Endothelial cell of umbilical vein (primary cell): ENCODE measurements at regions not wholly inside any gene's neighbourhood (a gene's known extent, or its start where the extent isn't known, plus 50 kb on each side); places are given as distances from the start of the nearest gene placed in this dataset.

Source experiments
- BruUV-seq: library from RNA; stranded (reverse); fragments of 400-500 nt; replicated peaks from 2 replicates; lab custom pipeline; 2021; lab: Mats Ljungman, UMichigan
- CTCF ChIA-PET: fragments of 300-600, 350-600 bp; sonication (Branson Sonifier 250); formaldehyde crosslinking; loops from one replicate; lab custom pipeline; 2021; ENCODE audit warnings: antibody characterized with exemption, inconsistent platforms; lab: Charles Lee
- POLR2A ChIA-PET: fragments of 300-600, 350-600 bp; sonication (Branson Sonifier 250); formaldehyde crosslinking; loops from one replicate; lab custom pipeline; 2021; ENCODE audit warnings: antibody characterized with exemption, inconsistent platforms; lab: Charles Lee
- DNase-seq: peaks from one replicate; pipeline ENCODE4 v3.0.0-alpha.2; 2011; ENCODE audit warnings: low read depth, low spot score
- FAIRE-seq: peaks from 2 replicates; lab custom pipeline; 2011; peaks lifted over from hg19 to GRCh38; lab: Jason Lieb, UNC
- H2AFZ ChIP-seq: 2 replicates; pipeline ENCODE4 v1.6.0; 2012; ENCODE audit warnings: low read depth, low read length, control low read depth, inconsistent platforms
- H3K27ac ChIP-seq: 2 replicates; pipeline ENCODE4 v1.5.1; 2011; ENCODE audit warnings: low read depth, mild to moderate bottlenecking, control low read depth, low read length, moderate library complexity; ENCODE audit not compliant: insufficient read depth
- H3K27me3 ChIP-seq, 2 experiments: 2 replicates each; pipeline versions ENCODE4 v1.6.0 to v1.6.1; 2011; ENCODE audit warnings: low read length in 2 of 2, mixed read lengths in 1 of 2; ENCODE audit not compliant: control insufficient read depth in 2 of 2, insufficient read depth in 2 of 2
- H3K36me3 ChIP-seq, 2 experiments: 2 replicates in 1 of 2; 3 replicates in 1 of 2; pipeline ENCODE4 v1.5.1; 2011; ENCODE audit warnings: low read length in 2 of 2, mild to moderate bottlenecking in 1 of 2, moderate library complexity in 1 of 2; ENCODE audit not compliant: control insufficient read depth in 2 of 2, insufficient read depth in 2 of 2; ENCODE audit errors: extremely low read depth in 1 of 2
- H3K4me1 ChIP-seq: 3 replicates; pipeline ENCODE4 v1.5.1; 2011; ENCODE audit warnings: mild to moderate bottlenecking, low read length; ENCODE audit not compliant: control insufficient read depth, insufficient read depth; ENCODE audit errors: extremely low read depth
- H3K4me2 ChIP-seq: 2 replicates; pipeline ENCODE4 v1.6.1; 2011; ENCODE audit warnings: low read length, control low read depth, mixed read lengths; ENCODE audit not compliant: insufficient read depth
- H3K4me3 ChIP-seq, 3 experiments: fragments of 200-600 bp in 1 of 3; sonication (generic), shearing (Covaris generic) in 1 of 3; replicated peaks in 1 of 3; 2 replicates each; pipeline ENCODE4 v1.5.1; 2011 to 2016; ENCODE audit warnings: control low read depth in 3 of 3, low read length in 3 of 3, mild to moderate bottlenecking in 2 of 3, inconsistent platforms in 1 of 3, low read depth in 1 of 3, moderate library complexity in 1 of 3; ENCODE audit not compliant: insufficient read depth in 1 of 3
- H3K79me2 ChIP-seq: 2 replicates; pipeline ENCODE4 v1.6.0; 2012; ENCODE audit warnings: low read length, inconsistent platforms; ENCODE audit not compliant: control insufficient read depth, insufficient read depth
- H3K9ac ChIP-seq: replicated peaks from 2 replicates; pipeline ENCODE3; 2011; ENCODE audit warnings: low read length, control low read depth; ENCODE audit not compliant: insufficient read depth; ENCODE audit errors: extremely low read depth
- H3K9me1 ChIP-seq: replicated peaks from 3 replicates; pipeline ENCODE4 v1.6.0; 2011; ENCODE audit warnings: mild to moderate bottlenecking, low read length; ENCODE audit not compliant: control insufficient read depth, insufficient read depth; ENCODE audit errors: extremely low read depth
- H3K9me3 ChIP-seq: replicated peaks from 2 replicates; pipeline ENCODE4 v1.5.1; 2012; ENCODE audit warnings: low read length, inconsistent platforms; ENCODE audit not compliant: control insufficient read depth, insufficient read depth
- H4K20me1 ChIP-seq: replicated peaks from 2 replicates; pipeline ENCODE3; 2011; ENCODE audit warnings: mild to moderate bottlenecking, low read length; ENCODE audit not compliant: control insufficient read depth, insufficient read depth; ENCODE audit errors: extremely low read depth
- CTCF ChIP-seq, 2 donors: IDR thresholded peaks; 1 replicate in 1 of 2; 2 replicates in 1 of 2; pipeline ENCODE4 v1.5.1; 2011; ENCODE audit warnings: low read length in 2 of 2, mild to moderate bottlenecking in 2 of 2, moderate library complexity in 2 of 2, control low read depth in 1 of 2, inconsistent platforms in 1 of 2, low read depth in 1 of 2; ENCODE audit not compliant: insufficient read depth in 1 of 2; ENCODE audit errors: extremely low read depth in 1 of 2
- EZH2 ChIP-seq: IDR thresholded peaks from 2 replicates; pipeline ENCODE4 v1.6.1; 2012; ENCODE audit warnings: borderline replicate concordance, low read depth, mild to moderate bottlenecking, moderate library complexity, low read length, inconsistent platforms; ENCODE audit not compliant: severe bottlenecking
- FOS ChIP-seq: IDR thresholded peaks from 2 replicates; pipeline ENCODE4 v1.6.1; 2011; ENCODE audit warnings: mild to moderate bottlenecking, low read length, moderate library complexity, borderline replicate concordance; ENCODE audit not compliant: insufficient read depth
- GATA2 ChIP-seq: IDR thresholded peaks from 2 replicates; pipeline ENCODE4 v1.7.0; 2011; ENCODE audit warnings: low read depth, mild to moderate bottlenecking, moderate library complexity, mixed read lengths, low read length; ENCODE audit not compliant: insufficient read length, insufficient read depth
- JUN ChIP-seq: IDR thresholded peaks from 2 replicates; pipeline ENCODE4 v1.6.1; 2011; ENCODE audit warnings: borderline replicate concordance, low read depth; ENCODE audit not compliant: insufficient read length, insufficient read depth
- MAX ChIP-seq: IDR thresholded peaks from 2 replicates; pipeline ENCODE4 v1.6.1; 2011; ENCODE audit not compliant: insufficient read depth, insufficient read length
- POLR2A ChIP-seq: IDR thresholded peaks from 2 replicates; pipeline ENCODE4 v1.6.1; 2012; ENCODE audit warnings: low read depth, mild to moderate bottlenecking, control low read depth, low read length
- POLR2AphosphoS5 ChIP-seq: IDR thresholded peaks from 2 replicates; pipeline ENCODE4 v1.6.1; 2012; ENCODE audit warnings: low read depth, mild to moderate bottlenecking, control low read depth, low read length, moderate library complexity; ENCODE audit not compliant: insufficient read depth
- dilution Hi-C: fragments of 300-500 bp; cut with MboI; formaldehyde crosslinking; loops from one replicate; pipeline ENCODE4 v1.15.0; 2019; ENCODE audit warnings: low sequenced_read_pairs; ENCODE audit not compliant: extremely low pct_ligation_motif_present
- intact Hi-C: fragments of 100-400 bp; cut with micrococcal nuclease; formaldehyde crosslinking; loops from one replicate; pipeline ENCODE4 v1.10.0; 2022

- BruUV-seq: no TSS peak
- ChIA-PET CTCF (no interaction called here), POLR2A (no interaction called here)
- DNase-seq (no peak), FAIRE-seq (no peak)
- no peak for TF ChIP-seq JUN
- TF ChIP-seq POLR2AphosphoS5: no peak
- no peak for TF ChIP-seq FOS
- TF ChIP-seq GATA2: no peak
- TF ChIP-seq CTCF (IDR thresholded peaks at IDR 0.05; ENCODE audit: extremely low read depth in 1 of 2, insufficient read depth in 1 of 2, low read depth in 1 of 2, low read length in 2 of 2): no peak
- no peak for TF ChIP-seq POLR2A
- no peak for TF ChIP-seq EZH2
- TF ChIP-seq MAX: no peak
- Histone ChIP-seq H3K27ac (no peak overlapping the region), H3K79me2 (no peaks in the 10 kb centered on the region), H3K9me3 (no peaks in the 10 kb centered on the region), H3K9me1 (no peaks in the 10 kb centered on the region), H3K4me3 (no peak overlapping the region), H3K4me1 (no peaks in the 10 kb centered on the region), H4K20me1 (no peaks in the 10 kb centered on the region), H3K27me3 (no peaks in the 10 kb centered on the region), H3K4me2 (no peak overlapping the region), H3K36me3 (no peaks in the 10 kb centered on the region), H2AFZ (no peak overlapping the region), H3K9ac (no peak overlapping the region)
- intact Hi-C loops (no loop called here), dilution Hi-C loops (no loop called here)
These were observed 1442.8 kb upstream of the ALCAM start for GRCh38 chr3:103923907-103924306.
